ENCODE measurements at regions not wholly inside any gene's neighbourhood (a gene's known extent, or its start where the extent isn't known, plus 50 kb on each side); places are given as distances from the start of the nearest gene placed in this dataset.

- H3K27ac ChIP-seq (ENCODE audit: low read depth, low read length, severe bottlenecking): no peak overlapping the region
- no peak overlapping the region for H3K4me3 ChIP-seq (ENCODE audit: extremely low read depth, insufficient read depth, low read length, poor library complexity, severe bottlenecking)
- H3K9me3 ChIP-seq (ENCODE audit: control insufficient read depth, low read length): no peaks in the 10 kb centered on the region
- WGBS, 2 experiments (ENCODE audit: insufficient coverage in 2 of 2): 79 to 85% methylated on average over 2 to 5 of the region's 6 CpGs
- no peaks in the 10 kb centered on the region for H3K36me3 ChIP-seq (ENCODE audit: control insufficient read depth, insufficient read depth, low read length)
- no peaks in the 10 kb centered on the region for H3K4me1 ChIP-seq (ENCODE audit: control insufficient read depth, insufficient read depth, low read length, poor library complexity, severe bottlenecking)
These were observed 102.1 kb downstream of the ITIH6 start for GRCh38 chrX:54695816-54696487.

Measured in mesodermal cell (in vitro differentiated cells).